Liver (tissue), 8 donors: ENCODE measurements at regions not wholly inside any gene's neighbourhood (a gene's known extent, or its start where the extent isn't known, plus 50 kb on each side); places are given as distances from the start of the nearest gene placed in this dataset.

Experiments
- DNase-seq: peaks from one replicate; pipeline ENCODE4 v3.0.0-alpha.2; 2017; ENCODE audit warnings: low spot score
- H3K27ac ChIP-seq, 2 donors: one replicate each; pipeline ENCODE4 v1.7.0; 2013; ENCODE audit warnings: inconsistent platforms in 2 of 2, low read length in 2 of 2, control low read depth in 1 of 2, low read depth in 1 of 2, mild to moderate bottlenecking in 1 of 2
- H3K27me3 ChIP-seq, 4 donors: one replicate each; pipeline versions ENCODE4 v1.6.1 to v1.7.0; 2013; ENCODE audit warnings: low read length in 3 of 4, inconsistent platforms in 1 of 4, mild to moderate bottlenecking in 1 of 4, moderate library complexity in 1 of 4; ENCODE audit not compliant: control insufficient read depth in 4 of 4, insufficient read depth in 4 of 4
- H3K36me3 ChIP-seq, 4 donors: one replicate each; pipeline versions ENCODE4 v1.6.1 to v1.7.0; 2013; ENCODE audit warnings: low read length in 3 of 4, mild to moderate bottlenecking in 3 of 4, low read depth in 1 of 4, moderate library complexity in 1 of 4; ENCODE audit not compliant: control insufficient read depth in 4 of 4, insufficient read depth in 3 of 4
- H3K4me1 ChIP-seq, 4 donors: one replicate each; pipeline versions ENCODE4 v1.6.1 to v1.7.0; 2013; ENCODE audit warnings: low read length in 3 of 4, mild to moderate bottlenecking in 3 of 4, moderate library complexity in 1 of 4; ENCODE audit not compliant: control insufficient read depth in 4 of 4, insufficient read depth in 4 of 4
- H3K4me3 ChIP-seq, 3 donors: one replicate each; pipeline versions ENCODE4 v1.6.1 to v1.7.0; 2013; ENCODE audit warnings: low read length in 3 of 3, control low read depth in 1 of 3, low read depth in 1 of 3, mild to moderate bottlenecking in 1 of 3
- H3K9ac ChIP-seq, 2 donors: one replicate each; pipeline ENCODE4 v1.7.0; 2013; ENCODE audit warnings: low read length in 2 of 2, mild to moderate bottlenecking in 2 of 2, moderate library complexity in 2 of 2, control low read depth in 1 of 2, low read depth in 1 of 2
- H3K9me3 ChIP-seq, 4 donors: one replicate each; pipeline versions ENCODE4 v1.6.1 to v1.7.0; 2013; ENCODE audit warnings: low read length in 3 of 4; ENCODE audit not compliant: control insufficient read depth in 4 of 4
- EGR1 ChIP-seq, 2 donors: IDR thresholded peaks; 2 replicates each; pipeline ENCODE4 v1.6.1; 2016 to 2018; ENCODE audit warnings: antibody characterized with exemption in 2 of 2, low read depth in 2 of 2
- FOXA1 ChIP-seq: IDR thresholded peaks from 2 replicates; pipeline ENCODE4 v1.6.1; 2016; ENCODE audit warnings: antibody characterized with exemption
- FOXA2 ChIP-seq: IDR thresholded peaks from 2 replicates; pipeline ENCODE4 v1.6.1; 2016; ENCODE audit warnings: antibody characterized with exemption
- GABPA ChIP-seq, 2 donors: IDR thresholded peaks in 1 of 2; conservative IDR thresholded peaks in 1 of 2; 2 replicates each; pipeline ENCODE4 v1.6.1; 2016; ENCODE audit warnings: antibody characterized with exemption in 2 of 2, mild to moderate bottlenecking in 1 of 2, moderate library complexity in 1 of 2
- HNF4A ChIP-seq, 2 donors: conservative IDR thresholded peaks; 2 replicates each; pipeline ENCODE4 v1.6.1; 2016; ENCODE audit warnings: antibody characterized with exemption in 2 of 2, mild to moderate bottlenecking in 2 of 2
- HNF4G ChIP-seq: IDR thresholded peaks from 2 replicates; pipeline ENCODE4 v1.6.1; 2016; ENCODE audit warnings: antibody characterized with exemption
- JUND ChIP-seq, 2 donors: IDR thresholded peaks; 2 replicates each; pipeline ENCODE4 v1.6.1; 2016; ENCODE audit warnings: antibody characterized with exemption in 2 of 2
- NR2F2 ChIP-seq: IDR thresholded peaks from 2 replicates; pipeline ENCODE4 v1.6.1; 2016; ENCODE audit warnings: antibody characterized with exemption
- RAD21 ChIP-seq, 2 donors: IDR thresholded peaks; 2 replicates each; pipeline ENCODE4 v1.6.1; 2016; ENCODE audit warnings: antibody characterized with exemption in 2 of 2, mild to moderate bottlenecking in 2 of 2
- RXRA ChIP-seq, 2 donors: IDR thresholded peaks; 2 replicates each; pipeline ENCODE4 v1.6.1; 2017 to 2018; ENCODE audit warnings: antibody characterized with exemption in 2 of 2, mild to moderate bottlenecking in 1 of 2
- SP1 ChIP-seq: IDR thresholded peaks from 2 replicates; pipeline ENCODE4 v1.6.1; 2018; ENCODE audit warnings: antibody characterized with exemption, mild to moderate bottlenecking
- TAF1 ChIP-seq: conservative IDR thresholded peaks from 2 replicates; pipeline ENCODE4 v1.6.1; 2016; ENCODE audit warnings: antibody characterized with exemption, mild to moderate bottlenecking
- YY1 ChIP-seq: IDR thresholded peaks from 2 replicates; pipeline ENCODE4 v1.6.1; 2016; ENCODE audit warnings: antibody characterized with exemption, mild to moderate bottlenecking
- WGBS: extraction: QIAGEN DNeasy Blood & Tissue Kit; methylation state at CpG from one replicate; pipeline ENCODE4 v1.1.7; 2013; 5-methylcytosine and 5-hydroxymethylcytosine counted together
- TF ChIP-seq, protein P1 (sequence below): fragments of 150-350 bp; IDR thresholded peaks from 2 replicates; pipeline ENCODE4 v1.5.1; 2017; ENCODE audit warnings: improper control_type of control experiment, low read depth, low read length; ENCODE audit not compliant: missing input control
- TF ChIP-seq, protein P2 (sequence below): IDR thresholded peaks from 2 replicates; pipeline ENCODE4 v1.6.1; 2016; ENCODE audit warnings: antibody characterized with exemption
- TF ChIP-seq, protein P3 (sequence below): IDR thresholded peaks from 2 replicates; pipeline ENCODE4 v1.6.1; 2016; ENCODE audit warnings: antibody characterized with exemption
- TF ChIP-seq, protein P4 (sequence below): IDR thresholded peaks from 2 replicates; pipeline ENCODE4 v1.6.1; 2016; ENCODE audit warnings: antibody characterized with exemption, mild to moderate bottlenecking
- TF ChIP-seq, protein P5 (sequence below): IDR thresholded peaks from 2 replicates; pipeline ENCODE4 v1.6.1; 2016; ENCODE audit warnings: antibody characterized with exemption
- donor health status: healthy.
- donor health status: healthy.
- donor health status: healthy.
- donor health status: healthy.
- donor health status: healthy.

DNA sequence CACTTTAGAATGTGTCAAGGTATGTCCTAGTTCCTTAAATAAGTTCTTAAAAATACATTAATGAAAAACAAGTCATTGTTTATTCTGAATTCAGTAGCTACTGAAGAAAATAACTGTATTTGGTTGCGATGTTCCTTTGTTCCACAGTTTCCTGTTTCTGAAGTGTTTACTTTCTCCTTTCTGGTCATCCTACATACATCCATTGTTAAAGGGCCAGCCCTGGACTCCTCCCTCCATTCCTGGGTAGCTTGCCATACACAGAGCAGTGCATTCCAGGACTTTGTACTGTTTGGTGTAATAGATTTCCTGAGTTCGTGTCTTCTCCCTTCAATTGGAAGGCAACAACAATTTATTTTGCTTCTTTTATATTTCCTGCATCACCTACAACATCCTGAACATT is 845.4 kb upstream of the CXADR start:
- WGBS: 62% methylated on average over 2 of the region's 2 CpGs
- Histone ChIP-seq H3K27me3 (no peaks in the 10 kb centered on the region), H3K36me3 (no peaks in the 10 kb centered on the region), H3K4me3 (no peak overlapping the region), H3K27ac (no peak overlapping the region), H3K4me1 (no peaks in the 10 kb centered on the region), H3K9me3 (no peaks in the 10 kb centered on the region), H3K9ac (no peak overlapping the region)
- DNase-seq: no peak
- TF ChIP-seq JUND (IDR thresholded peaks at IDR 0.05) (no peak), NR2F2 (no peak), TAF1 (no peak)
- TF ChIP-seq, protein P1, sequence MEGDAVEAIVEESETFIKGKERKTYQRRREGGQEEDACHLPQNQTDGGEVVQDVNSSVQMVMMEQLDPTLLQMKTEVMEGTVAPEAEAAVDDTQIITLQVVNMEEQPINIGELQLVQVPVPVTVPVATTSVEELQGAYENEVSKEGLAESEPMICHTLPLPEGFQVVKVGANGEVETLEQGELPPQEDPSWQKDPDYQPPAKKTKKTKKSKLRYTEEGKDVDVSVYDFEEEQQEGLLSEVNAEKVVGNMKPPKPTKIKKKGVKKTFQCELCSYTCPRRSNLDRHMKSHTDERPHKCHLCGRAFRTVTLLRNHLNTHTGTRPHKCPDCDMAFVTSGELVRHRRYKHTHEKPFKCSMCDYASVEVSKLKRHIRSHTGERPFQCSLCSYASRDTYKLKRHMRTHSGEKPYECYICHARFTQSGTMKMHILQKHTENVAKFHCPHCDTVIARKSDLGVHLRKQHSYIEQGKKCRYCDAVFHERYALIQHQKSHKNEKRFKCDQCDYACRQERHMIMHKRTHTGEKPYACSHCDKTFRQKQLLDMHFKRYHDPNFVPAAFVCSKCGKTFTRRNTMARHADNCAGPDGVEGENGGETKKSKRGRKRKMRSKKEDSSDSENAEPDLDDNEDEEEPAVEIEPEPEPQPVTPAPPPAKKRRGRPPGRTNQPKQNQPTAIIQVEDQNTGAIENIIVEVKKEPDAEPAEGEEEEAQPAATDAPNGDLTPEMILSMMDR: no peak

DNA sequence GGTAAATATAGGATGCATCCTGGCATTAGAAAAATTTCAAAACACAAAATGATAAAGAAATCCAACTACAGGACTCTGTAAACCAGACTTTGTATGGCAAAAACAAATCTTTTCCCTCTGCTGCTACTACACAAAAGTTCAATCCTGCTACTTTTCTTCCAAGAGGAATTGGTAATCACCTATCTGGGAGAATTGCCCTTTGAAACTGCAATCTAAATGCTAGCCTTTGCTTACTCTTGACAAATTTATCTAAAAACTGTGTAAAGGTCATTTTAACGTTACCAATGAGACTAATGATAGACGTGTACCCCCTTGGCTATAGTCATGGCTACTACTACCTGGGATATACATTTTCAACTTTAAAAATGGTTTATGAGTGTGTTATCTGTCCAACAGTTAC is 837.9 kb upstream of the CXADR start:
- H3K36me3 ChIP-seq: no peaks in the 10 kb centered on the region
- peak; percentile 80 for TF ChIP-seq SP1
- no peak for TF ChIP-seq TAF1
- TF ChIP-seq NR2F2: no peak
- peak; percentile 18 to 45 for TF ChIP-seq RXRA (IDR thresholded peaks at IDR 0.05)
- TF ChIP-seq, protein P2, sequence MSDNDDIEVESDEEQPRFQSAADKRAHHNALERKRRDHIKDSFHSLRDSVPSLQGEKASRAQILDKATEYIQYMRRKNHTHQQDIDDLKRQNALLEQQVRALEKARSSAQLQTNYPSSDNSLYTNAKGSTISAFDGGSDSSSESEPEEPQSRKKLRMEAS: no peak
- TF ChIP-seq, protein P3, sequence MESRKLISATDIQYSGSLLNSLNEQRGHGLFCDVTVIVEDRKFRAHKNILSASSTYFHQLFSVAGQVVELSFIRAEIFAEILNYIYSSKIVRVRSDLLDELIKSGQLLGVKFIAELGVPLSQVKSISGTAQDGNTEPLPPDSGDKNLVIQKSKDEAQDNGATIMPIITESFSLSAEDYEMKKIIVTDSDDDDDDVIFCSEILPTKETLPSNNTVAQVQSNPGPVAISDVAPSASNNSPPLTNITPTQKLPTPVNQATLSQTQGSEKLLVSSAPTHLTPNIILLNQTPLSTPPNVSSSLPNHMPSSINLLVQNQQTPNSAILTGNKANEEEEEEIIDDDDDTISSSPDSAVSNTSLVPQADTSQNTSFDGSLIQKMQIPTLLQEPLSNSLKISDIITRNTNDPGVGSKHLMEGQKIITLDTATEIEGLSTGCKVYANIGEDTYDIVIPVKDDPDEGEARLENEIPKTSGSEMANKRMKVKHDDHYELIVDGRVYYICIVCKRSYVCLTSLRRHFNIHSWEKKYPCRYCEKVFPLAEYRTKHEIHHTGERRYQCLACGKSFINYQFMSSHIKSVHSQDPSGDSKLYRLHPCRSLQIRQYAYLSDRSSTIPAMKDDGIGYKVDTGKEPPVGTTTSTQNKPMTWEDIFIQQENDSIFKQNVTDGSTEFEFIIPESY: no peak
- TF ChIP-seq, protein P1: no peak
- no peak for TF ChIP-seq FOXA1
- TF ChIP-seq FOXA2: no peak
- TF ChIP-seq, protein P4, sequence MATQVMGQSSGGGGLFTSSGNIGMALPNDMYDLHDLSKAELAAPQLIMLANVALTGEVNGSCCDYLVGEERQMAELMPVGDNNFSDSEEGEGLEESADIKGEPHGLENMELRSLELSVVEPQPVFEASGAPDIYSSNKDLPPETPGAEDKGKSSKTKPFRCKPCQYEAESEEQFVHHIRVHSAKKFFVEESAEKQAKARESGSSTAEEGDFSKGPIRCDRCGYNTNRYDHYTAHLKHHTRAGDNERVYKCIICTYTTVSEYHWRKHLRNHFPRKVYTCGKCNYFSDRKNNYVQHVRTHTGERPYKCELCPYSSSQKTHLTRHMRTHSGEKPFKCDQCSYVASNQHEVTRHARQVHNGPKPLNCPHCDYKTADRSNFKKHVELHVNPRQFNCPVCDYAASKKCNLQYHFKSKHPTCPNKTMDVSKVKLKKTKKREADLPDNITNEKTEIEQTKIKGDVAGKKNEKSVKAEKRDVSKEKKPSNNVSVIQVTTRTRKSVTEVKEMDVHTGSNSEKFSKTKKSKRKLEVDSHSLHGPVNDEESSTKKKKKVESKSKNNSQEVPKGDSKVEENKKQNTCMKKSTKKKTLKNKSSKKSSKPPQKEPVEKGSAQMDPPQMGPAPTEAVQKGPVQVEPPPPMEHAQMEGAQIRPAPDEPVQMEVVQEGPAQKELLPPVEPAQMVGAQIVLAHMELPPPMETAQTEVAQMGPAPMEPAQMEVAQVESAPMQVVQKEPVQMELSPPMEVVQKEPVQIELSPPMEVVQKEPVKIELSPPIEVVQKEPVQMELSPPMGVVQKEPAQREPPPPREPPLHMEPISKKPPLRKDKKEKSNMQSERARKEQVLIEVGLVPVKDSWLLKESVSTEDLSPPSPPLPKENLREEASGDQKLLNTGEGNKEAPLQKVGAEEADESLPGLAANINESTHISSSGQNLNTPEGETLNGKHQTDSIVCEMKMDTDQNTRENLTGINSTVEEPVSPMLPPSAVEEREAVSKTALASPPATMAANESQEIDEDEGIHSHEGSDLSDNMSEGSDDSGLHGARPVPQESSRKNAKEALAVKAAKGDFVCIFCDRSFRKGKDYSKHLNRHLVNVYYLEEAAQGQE: no peak
- peak in 1 of 2 donors; percentile 15 for TF ChIP-seq RAD21 (IDR thresholded peaks at IDR 0.05)
- no peak for TF ChIP-seq HNF4G
- TF ChIP-seq GABPA (IDR thresholded peaks at IDR 0.05 in 1 of 2, conservative IDR thresholded peaks at IDR 0.05 in 1 of 2): no peak
- TF ChIP-seq YY1: no peak
- TF ChIP-seq, protein P5, sequence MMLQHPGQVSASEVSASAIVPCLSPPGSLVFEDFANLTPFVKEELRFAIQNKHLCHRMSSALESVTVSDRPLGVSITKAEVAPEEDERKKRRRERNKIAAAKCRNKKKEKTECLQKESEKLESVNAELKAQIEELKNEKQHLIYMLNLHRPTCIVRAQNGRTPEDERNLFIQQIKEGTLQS: no peak
- peak; percentile 71 to 79 for TF ChIP-seq HNF4A (conservative IDR thresholded peaks at IDR 0.05)
- no peak for TF ChIP-seq JUND (IDR thresholded peaks at IDR 0.05)
- TF ChIP-seq EGR1 (IDR thresholded peaks at IDR 0.05; ENCODE audit: low read depth in 2 of 2): no peak
- 46% methylated on average over 2 of the region's 2 CpGs for WGBS
- H3K4me3 ChIP-seq: no peak overlapping the region
- DNase-seq: no peak
- H3K27ac ChIP-seq: no peak overlapping the region
- no peaks in the 10 kb centered on the region for H3K27me3 ChIP-seq
- no peaks in the 10 kb centered on the region for H3K9me3 ChIP-seq
- H3K4me1 ChIP-seq: peaks cover 0 to 9% (median 4%) of the 10 kb centered on the region in 4 donors
- no peak overlapping the region for H3K9ac ChIP-seq
